Endodermal cell (in vitro differentiated cells): ENCODE measurements at regions not wholly inside any gene's neighbourhood (a gene's known extent, or its start where the extent isn't known, plus 50 kb on each side); places are given as distances from the start of the nearest gene placed in this dataset.
A peak's percentile ranks its signal among the peaks of the same experiment; 100 is the strongest.

Experiments used
- DNase-seq: peaks from one replicate; pipeline ENCODE4 v3.0.0-alpha.2; 2017
- H3K27ac ChIP-seq: 2 replicates; pipeline ENCODE4 v1.5.1; 2013; ENCODE audit warnings: mild to moderate bottlenecking, low read depth, low read length, moderate library complexity
- H3K27me3 ChIP-seq: 2 replicates; pipeline ENCODE4 v1.6.1; 2013; ENCODE audit warnings: mild to moderate bottlenecking, low read length, moderate library complexity; ENCODE audit not compliant: insufficient read depth, control insufficient read depth, poor library complexity, severe bottlenecking
- H3K36me3 ChIP-seq: 2 replicates; pipeline ENCODE4 v1.7.0; 2013; ENCODE audit warnings: mild to moderate bottlenecking, low read length, moderate library complexity; ENCODE audit not compliant: control insufficient read depth, insufficient read depth
- H3K4me1 ChIP-seq: one replicate; pipeline ENCODE4 v1.7.0; 2013; ENCODE audit warnings: low read length; ENCODE audit not compliant: control insufficient read depth, insufficient read depth
- H3K4me3 ChIP-seq: 2 replicates; pipeline ENCODE4 v1.5.1; 2013; ENCODE audit warnings: mild to moderate bottlenecking, low read length, moderate library complexity
- H3K9ac ChIP-seq: 2 replicates; pipeline ENCODE4 v1.6.1; 2013; ENCODE audit warnings: mild to moderate bottlenecking, low read length, moderate library complexity; ENCODE audit not compliant: poor library complexity, severe bottlenecking; ENCODE audit errors: extremely low read depth
- H3K9me3 ChIP-seq: 2 replicates; pipeline ENCODE4 v1.6.1; 2013; ENCODE audit warnings: mild to moderate bottlenecking, low read length, moderate library complexity; ENCODE audit not compliant: control insufficient read depth
- H3K27ac Mint-ChIP-seq: 2 replicates; pipeline ENCODE4 v1.8.0; 2020; ENCODE audit warnings: mixed read lengths
- H3K27me3 Mint-ChIP-seq: 2 replicates; pipeline ENCODE4 v1.8.0; 2021; ENCODE audit warnings: mild to moderate bottlenecking, mixed read lengths; ENCODE audit not compliant: insufficient read depth
- H3K36me3 Mint-ChIP-seq: 2 replicates; pipeline ENCODE4 v1.8.0; 2020; ENCODE audit warnings: low read depth, mixed read lengths
- H3K4me1 Mint-ChIP-seq: 2 replicates; pipeline ENCODE4 v1.8.0; 2020; ENCODE audit warnings: mixed read lengths
- H3K4me3 Mint-ChIP-seq: 2 replicates; pipeline ENCODE4 v1.8.0; 2020; ENCODE audit warnings: mild to moderate bottlenecking, moderate library complexity, mixed read lengths
- H3K9me3 Mint-ChIP-seq: 2 replicates; pipeline ENCODE4 v1.8.0; 2020; ENCODE audit warnings: mild to moderate bottlenecking, mixed read lengths
- WGBS, 2 experiments: methylation state at CpG; one replicate each; pipeline versions ENCODE4 v1.1.5 to v1.1.7; 2013; ENCODE audit warnings: missing lambda C conversion rate in 2 of 2, mixed read lengths in 1 of 2; ENCODE audit not compliant: insufficient coverage in 1 of 2, insufficient read length in 1 of 2; 5-methylcytosine and 5-hydroxymethylcytosine counted together
- TF ChIP-seq, protein P1 (sequence below): fragments of 200-600 bp; sonication (generic); conservative IDR thresholded peaks from 2 replicates; pipeline ENCODE4 v1.5.0; 2021; ENCODE audit warnings: antibody characterized with exemption, mild to moderate bottlenecking

DNA sequence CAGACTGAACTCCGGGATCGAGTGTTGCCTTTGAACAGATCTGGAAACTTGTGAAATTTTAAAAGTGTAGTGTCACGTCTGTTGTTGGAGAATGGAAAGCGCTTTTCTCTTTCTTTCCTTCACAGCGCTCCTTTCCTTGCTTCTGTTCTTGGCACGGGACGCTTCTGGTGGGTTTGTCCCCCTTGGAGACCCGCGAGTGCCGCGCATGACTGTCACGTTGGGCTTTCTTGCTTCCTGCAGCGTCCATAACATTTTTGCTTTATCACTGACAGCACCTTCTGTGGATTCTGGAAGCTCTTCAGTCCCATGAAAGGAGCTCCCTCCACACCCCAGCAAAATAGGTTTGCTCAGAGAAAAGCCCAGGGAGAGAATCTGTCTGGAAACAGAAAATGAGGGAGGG, 193.0 kb upstream of the TMEM132C start:
- Mint-ChIP-seq H3K27ac (no peak overlapping the region), H3K9me3 (peaks cover 8% of the 10 kb centered on the region), H3K4me3 (no peak overlapping the region), H3K4me1 (no peaks in the 10 kb centered on the region), H3K27me3 (peaks cover 9% of the 10 kb centered on the region), H3K36me3 (no peaks in the 10 kb centered on the region)
- Histone ChIP-seq H3K9ac (no peak overlapping the region), H3K27ac (no peak overlapping the region), H3K36me3 (no peaks in the 10 kb centered on the region), H3K27me3 (no peaks in the 10 kb centered on the region), H3K4me3 (no peak overlapping the region), H3K9me3 (peaks cover 6% of the 10 kb centered on the region), H3K4me1 (no peaks in the 10 kb centered on the region)
- DNase-seq, result peak; percentile 26
- WGBS, 2 experiments, result 90% methylated on average over 12 to 13 of the region's 13 CpGs
- TF ChIP-seq, protein P1, sequence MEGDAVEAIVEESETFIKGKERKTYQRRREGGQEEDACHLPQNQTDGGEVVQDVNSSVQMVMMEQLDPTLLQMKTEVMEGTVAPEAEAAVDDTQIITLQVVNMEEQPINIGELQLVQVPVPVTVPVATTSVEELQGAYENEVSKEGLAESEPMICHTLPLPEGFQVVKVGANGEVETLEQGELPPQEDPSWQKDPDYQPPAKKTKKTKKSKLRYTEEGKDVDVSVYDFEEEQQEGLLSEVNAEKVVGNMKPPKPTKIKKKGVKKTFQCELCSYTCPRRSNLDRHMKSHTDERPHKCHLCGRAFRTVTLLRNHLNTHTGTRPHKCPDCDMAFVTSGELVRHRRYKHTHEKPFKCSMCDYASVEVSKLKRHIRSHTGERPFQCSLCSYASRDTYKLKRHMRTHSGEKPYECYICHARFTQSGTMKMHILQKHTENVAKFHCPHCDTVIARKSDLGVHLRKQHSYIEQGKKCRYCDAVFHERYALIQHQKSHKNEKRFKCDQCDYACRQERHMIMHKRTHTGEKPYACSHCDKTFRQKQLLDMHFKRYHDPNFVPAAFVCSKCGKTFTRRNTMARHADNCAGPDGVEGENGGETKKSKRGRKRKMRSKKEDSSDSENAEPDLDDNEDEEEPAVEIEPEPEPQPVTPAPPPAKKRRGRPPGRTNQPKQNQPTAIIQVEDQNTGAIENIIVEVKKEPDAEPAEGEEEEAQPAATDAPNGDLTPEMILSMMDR, result no peak

DNA sequence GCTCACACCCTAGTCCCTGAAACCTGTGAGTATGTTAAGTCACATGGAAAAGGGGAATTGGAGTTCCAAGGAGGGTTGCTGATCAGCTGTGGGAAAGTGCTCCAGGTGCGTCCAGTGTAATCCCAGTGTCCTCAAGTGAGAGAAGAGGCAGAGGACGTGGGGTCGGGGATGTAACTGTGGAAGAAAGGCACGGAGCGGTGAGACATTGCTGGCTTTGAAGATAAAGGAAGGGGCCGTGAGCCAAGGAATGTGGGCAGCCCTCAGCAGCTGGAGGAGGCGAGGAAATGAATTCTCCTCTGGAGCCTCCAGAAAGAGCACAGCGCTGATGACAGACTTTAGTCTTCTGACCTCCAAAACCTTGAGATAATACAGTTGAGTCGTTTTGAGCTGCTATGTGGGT, 191.6 kb upstream of the TMEM132C start:
- no peak overlapping the region for H3K9ac ChIP-seq
- H3K4me3 ChIP-seq, result no peak overlapping the region
- H3K9me3 ChIP-seq, result peaks cover 6% of the 10 kb centered on the region
- H3K4me3 Mint-ChIP-seq, result no peak overlapping the region
- DNase-seq, result no peak
- no peaks in the 10 kb centered on the region for H3K4me1 ChIP-seq
- peaks cover 8% of the 10 kb centered on the region for H3K9me3 Mint-ChIP-seq
- H3K27ac ChIP-seq, result no peak overlapping the region
- H3K27me3 Mint-ChIP-seq, result peaks cover 9% of the 10 kb centered on the region
- WGBS, 2 experiments, result 87 to 93% methylated on average over 8 to 9 of the region's 9 CpGs
- H3K36me3 ChIP-seq, result no peaks in the 10 kb centered on the region
- H3K4me1 Mint-ChIP-seq, result no peaks in the 10 kb centered on the region
- no peak overlapping the region for H3K27ac Mint-ChIP-seq
- no peaks in the 10 kb centered on the region for H3K27me3 ChIP-seq
- no peaks in the 10 kb centered on the region for H3K36me3 Mint-ChIP-seq
- TF ChIP-seq, protein P1, result no peak

DNA sequence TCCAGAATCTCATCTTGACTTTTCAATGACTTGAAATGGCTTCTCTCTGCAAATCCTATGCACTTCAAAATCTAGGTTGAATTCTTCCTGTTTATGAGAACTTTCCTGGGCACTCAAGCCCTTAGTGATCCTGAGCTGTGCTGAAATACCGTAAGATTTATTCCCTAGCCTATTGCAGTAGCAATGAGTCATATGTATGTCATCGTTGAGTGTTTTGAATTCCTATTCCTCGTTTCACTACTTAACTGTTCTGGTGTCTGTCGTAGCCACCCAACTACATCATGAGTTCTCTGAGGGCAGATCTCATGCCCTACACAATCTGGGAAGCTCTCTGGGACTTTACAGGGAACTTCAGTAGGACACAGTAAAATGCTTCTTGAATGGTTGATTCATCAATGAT, 190.8 kb upstream of the TMEM132C start:
- Histone ChIP-seq H3K4me3 (no peak overlapping the region), H3K27me3 (no peaks in the 10 kb centered on the region), H3K9ac (no peak overlapping the region), H3K27ac (no peak overlapping the region), H3K4me1 (no peaks in the 10 kb centered on the region), H3K9me3 (peaks cover 6% of the 10 kb centered on the region), H3K36me3 (no peaks in the 10 kb centered on the region)
- Mint-ChIP-seq H3K27ac (no peak overlapping the region), H3K27me3 (peaks cover 9% of the 10 kb centered on the region), H3K4me1 (no peaks in the 10 kb centered on the region), H3K36me3 (no peaks in the 10 kb centered on the region), H3K9me3 (peaks cover 8% of the 10 kb centered on the region), H3K4me3 (no peak overlapping the region)
- WGBS, 2 experiments, result 92 to 95% methylated on average over 4 of the region's 4 CpGs
- TF ChIP-seq, protein P1, result no peak
- DNase-seq, result peak; percentile 13
